A549 (cell line): ENCODE measurements at regions not wholly inside any gene's neighbourhood (a gene's known extent, or its start where the extent isn't known, plus 50 kb on each side); places are given as distances from the start of the nearest gene placed in this dataset.
A peak's percentile ranks its signal among the peaks of the same experiment; 100 is the strongest.

Experiments
- ATAC-seq, 2 experiments: fragments of 200-7000 bp in 1 of 2; fragments of >200 bp in 1 of 2; cut with Nextera tagmentation in 1 of 2; cut with Tn5 transposase in 1 of 2; 3 replicates each; pipeline versions ENCODE4 v1.8.0 to v1.9.1; 2018 to 2020; ENCODE audit warnings: mild to moderate bottlenecking in 1 of 2, moderate library complexity in 1 of 2
- CTCF ChIA-PET: fragments of 300-600 bp; sonication (Branson Sonifier 250); formaldehyde crosslinking; extraction: SDS; loops from one replicate; lab custom pipeline; 2021; ENCODE audit warnings: antibody characterized with exemption, inconsistent platforms; lab: Yijun Ruan, JAX
- POLR2A ChIA-PET: fragments of 350-600 bp; formaldehyde crosslinking; extraction: SDS; loops from one replicate; lab custom pipeline; 2021; ENCODE audit warnings: antibody characterized with exemption, inconsistent platforms; lab: Yijun Ruan, JAX
- DNase-seq, 2 experiments: peaks; one replicate each; pipeline versions ENCODE4 v3.0.0 to v3.0.0-alpha.2; 2011 to 2016; ENCODE audit warnings: low read depth in 1 of 2, low spot score in 1 of 2
- FAIRE-seq: peaks from 2 replicates; lab custom pipeline; 2011; peaks lifted over from hg19 to GRCh38; lab: Jason Lieb, UNC
- H3K27ac ChIP-seq, 2 experiments: fragments of >200 bp; sonication (Bioruptor Twin); formaldehyde crosslinking; 3 replicates each; pipeline ENCODE4 v1.5.1; 2016 to 2017
- H3K4me1 ChIP-seq: fragments of >200 bp; sonication (Bioruptor Twin); formaldehyde crosslinking; 3 replicates; pipeline ENCODE4 v1.6.1; 2016
- H3K4me2 ChIP-seq: fragments of >200 bp; sonication (Bioruptor Twin); formaldehyde crosslinking; 3 replicates; pipeline ENCODE4 v1.6.1; 2016
- H3K4me3 ChIP-seq: fragments of >200 bp; sonication (Bioruptor Twin); formaldehyde crosslinking; 3 replicates; pipeline ENCODE4 v1.5.1; 2016
- H3K9me3 ChIP-seq: fragments of >200 bp; sonication (Bioruptor Twin); formaldehyde crosslinking; 3 replicates; pipeline ENCODE4 v1.6.1; 2016
- ATOH8 ChIP-seq: fragments of 250-450 bp; sonication (Bioruptor Pico); IDR thresholded peaks from 2 replicates; pipeline ENCODE4 v1.5.0; 2020; ENCODE audit warnings: low read depth, mild to moderate bottlenecking, moderate library complexity
- CEBPB ChIP-seq, 2 experiments: fragments of >200 bp in 1 of 2; sonication (Bioruptor Twin) in 1 of 2; formaldehyde crosslinking in 1 of 2; IDR thresholded peaks; 2 replicates each; pipeline ENCODE4 v1.6.1; 2012 to 2016
- CHD2 ChIP-seq: fragments of 150-350 bp; IDR thresholded peaks from 2 replicates; pipeline ENCODE4 v1.6.1; 2014; ENCODE audit warnings: low read length; ENCODE audit not compliant: partially characterized antibody
- CHD4 ChIP-seq: fragments of 200-600 bp; sonication (generic); IDR thresholded peaks from 2 replicates; pipeline ENCODE4 v1.6.1; 2016; ENCODE audit warnings: antibody characterized with exemption, mild to moderate bottlenecking, borderline replicate concordance
- EP300 ChIP-seq, 2 experiments: fragments of >200 bp; sonication (Bioruptor Twin); formaldehyde crosslinking; IDR thresholded peaks; 2 replicates in 1 of 2; 3 replicates in 1 of 2; pipeline ENCODE4 v1.6.1; 2016 to 2017
- FOSL2 ChIP-seq, 2 experiments: fragments of 450-650 bp in 1 of 2; fragments of >200 bp in 1 of 2; sonication (Bioruptor Twin) in 1 of 2; formaldehyde crosslinking; IDR thresholded peaks; 2 replicates each; pipeline versions ENCODE4 v1.5.0 to v1.6.1; 2016 to 2020; ENCODE audit warnings: mild to moderate bottlenecking in 1 of 2, moderate library complexity in 1 of 2
- GATA3 ChIP-seq: IDR thresholded peaks from 2 replicates; pipeline ENCODE4 v1.6.1; 2012; ENCODE audit warnings: borderline replicate concordance
- HDAC2 ChIP-seq: fragments of 200-600 bp; sonication (generic); IDR thresholded peaks from 2 replicates; pipeline ENCODE4 v1.6.1; 2016
- HES2 ChIP-seq: fragments of >200 bp; sonication (Bioruptor Twin); formaldehyde crosslinking; IDR thresholded peaks from 2 replicates; pipeline ENCODE4 v1.6.1; 2016
- KDM5A ChIP-seq: fragments of 200-600 bp; sonication (generic); IDR thresholded peaks from 2 replicates; pipeline ENCODE4 v1.6.1; 2016; ENCODE audit warnings: antibody characterized with exemption, mild to moderate bottlenecking
- MAFK ChIP-seq: fragments of 450-650 bp; IDR thresholded peaks from 2 replicates; pipeline ENCODE4 v1.6.1; 2014; ENCODE audit not compliant: partially characterized antibody
- MAX ChIP-seq: IDR thresholded peaks from 2 replicates; pipeline ENCODE4 v1.6.1; 2012
- PBX3 ChIP-seq: IDR thresholded peaks from 2 replicates; pipeline ENCODE4 v1.6.1; 2012
- POLR2A ChIP-seq: IDR thresholded peaks from 2 replicates; pipeline ENCODE4 v1.6.1; 2012; ENCODE audit warnings: mild to moderate bottlenecking, low read length
- RAD21 ChIP-seq, 2 experiments: fragments of >200 bp in 1 of 2; sonication (Bioruptor Twin) in 1 of 2; formaldehyde crosslinking in 1 of 2; IDR thresholded peaks in 1 of 2; conservative IDR thresholded peaks in 1 of 2; 2 replicates in 1 of 2; 3 replicates in 1 of 2; pipeline ENCODE4 v1.6.1; 2012 to 2018; ENCODE audit warnings: inconsistent platforms in 1 of 2
- RARB ChIP-seq: fragments of 250-450 bp; sonication (Bioruptor Pico); IDR thresholded peaks from 2 replicates; pipeline ENCODE4 v1.8.0; 2021; ENCODE audit warnings: mild to moderate bottlenecking, moderate library complexity
- REST ChIP-seq: fragments of 200-600 bp; sonication (generic); IDR thresholded peaks from 2 replicates; pipeline ENCODE4 v1.6.1; 2016; ENCODE audit warnings: antibody characterized with exemption, mild to moderate bottlenecking, moderate library complexity
- RFX5 ChIP-seq: fragments of 450-650 bp; IDR thresholded peaks from 2 replicates; pipeline ENCODE4 v1.7.1; 2014; ENCODE audit warnings: antibody characterized with exemption, mild to moderate bottlenecking, moderate library complexity
- RNF2 ChIP-seq: fragments of 200-600 bp; sonication (generic); IDR thresholded peaks from 2 replicates; pipeline ENCODE4 v1.6.1; 2016; ENCODE audit warnings: low read depth, mild to moderate bottlenecking, antibody characterized with exemption, moderate library complexity, borderline replicate concordance
- SREBF2 ChIP-seq: fragments of 450-650 bp; IDR thresholded peaks from 2 replicates; pipeline ENCODE4 v1.6.1; 2014; ENCODE audit warnings: mild to moderate bottlenecking, moderate library complexity
- TFCP2L1 ChIP-seq: fragments of 250-450 bp; sonication (Bioruptor Pico); IDR thresholded peaks from 2 replicates; pipeline ENCODE4 v1.5.0; 2021; ENCODE audit warnings: mild to moderate bottlenecking
- TP53 ChIP-seq: fragments of 250-450 bp; sonication (Bioruptor Pico); IDR thresholded peaks from 2 replicates; pipeline ENCODE4 v1.5.0; 2021; ENCODE audit warnings: mild to moderate bottlenecking, moderate library complexity
- USF2 ChIP-seq: fragments of 450-650 bp; IDR thresholded peaks from 2 replicates; pipeline ENCODE4 v1.6.1; 2014; ENCODE audit warnings: antibody characterized with exemption
- ZC3H11A ChIP-seq: fragments of 450-650 bp; IDR thresholded peaks from 2 replicates; pipeline ENCODE4 v1.6.1; 2014; ENCODE audit warnings: antibody characterized with exemption, mild to moderate bottlenecking
- ZNF302 ChIP-seq: fragments of 250-450 bp; sonication (Bioruptor Pico); IDR thresholded peaks from 2 replicates; pipeline ENCODE4 v1.9.0; 2021; ENCODE audit warnings: inconsistent platforms, mild to moderate bottlenecking, moderate library complexity
- ZSCAN20 ChIP-seq: fragments of 250-450 bp; sonication (Bioruptor Pico); IDR thresholded peaks from 2 replicates; pipeline ENCODE4 v1.8.0; 2022; ENCODE audit warnings: mild to moderate bottlenecking, moderate library complexity
- WGBS: methylation state at CpG from one replicate; pipeline ENCODE4 v1.1.6; 2017; ENCODE audit errors: missing lambda C conversion rate; 5-methylcytosine and 5-hydroxymethylcytosine counted together

GRCh38 chr18:68033466-68033865 is 516.9 kb upstream of the DSEL start:
- Histone ChIP-seq H3K4me1 (no peaks in the 10 kb centered on the region), H3K4me3 (no peak overlapping the region), H3K9me3 (no peaks in the 10 kb centered on the region), H3K27ac (no peak overlapping the region), H3K4me2 (no peak overlapping the region)
- FAIRE-seq, result no peak
- 24% methylated on average over 5 of the region's 5 CpGs for WGBS
- ChIA-PET CTCF (no interaction called here), POLR2A (no interaction called here)
- no peak for DNase-seq
- ATAC-seq, result no peak
- TF ChIP-seq POLR2A, result no peak
- TF ChIP-seq USF2, result no peak
- no peak for TF ChIP-seq RFX5
- no peak for TF ChIP-seq RAD21 (conservative IDR thresholded peaks at IDR 0.05 in 1 of 2, IDR thresholded peaks at IDR 0.05 in 1 of 2)
- TF ChIP-seq ZC3H11A, result no peak
- no peak for TF ChIP-seq CEBPB (IDR thresholded peaks at IDR 0.05)
- TF ChIP-seq EP300 (IDR thresholded peaks at IDR 0.05), result no peak
- no peak for TF ChIP-seq REST
- no peak for TF ChIP-seq PBX3
- TF ChIP-seq CHD2, result no peak
- no peak for TF ChIP-seq RNF2
- no peak for TF ChIP-seq HDAC2
- no peak for TF ChIP-seq CHD4

GRCh38 chr18:68024716-68025115 is 508.2 kb upstream of the DSEL start:
- Histone ChIP-seq H3K4me1 (no peaks in the 10 kb centered on the region), H3K4me3 (no peak overlapping the region)
- no peak for DNase-seq
- TF ChIP-seq TFCP2L1 (no peak), MAX (no peak), RNF2 (no peak)
- TF ChIP-seq, all 56 proteins: peak for 0
- ATAC-seq (no peak), FAIRE-seq (no peak)
- ChIA-PET CTCF (no interaction called here), POLR2A (no interaction called here)
- H3K9me3 ChIP-seq, result no peaks in the 10 kb centered on the region
- 29% methylated on average over 4 of the region's 4 CpGs for WGBS
- no peak overlapping the region for H3K4me2 ChIP-seq
- no peak overlapping the region for H3K27ac ChIP-seq

- no peak overlapping the region for H3K4me2 ChIP-seq
- ATAC-seq (no peak), FAIRE-seq (no peak), DNase-seq (peak in 1 of 2 experiments; percentile 7)
- CTCF ChIA-PET, result no interaction called here
- H3K9me3 ChIP-seq, result no peaks in the 10 kb centered on the region
- 10% methylated on average over 5 of the region's 8 CpGs for WGBS
- no peak overlapping the region for H3K4me3 ChIP-seq
- TF ChIP-seq KDM5A (no peak), CHD4 (no peak), RARB (CRISPR knock-in tag) (no peak), RFX5 (no peak), GATA3 (no peak), ZSCAN20 (no peak), ZNF302 (CRISPR knock-in tag) (no peak), RAD21 (conservative IDR thresholded peaks at IDR 0.05 in 1 of 2, IDR thresholded peaks at IDR 0.05 in 1 of 2) (no peak), FOSL2 (IDR thresholded peaks at IDR 0.05) (no peak), FOSL2 (CRISPR knock-in tag; IDR thresholded peaks at IDR 0.05) (no peak), ATOH8 (CRISPR knock-in tag) (no peak), MAFK (no peak), SREBF2 (no peak), TP53 (CRISPR knock-in tag) (no peak), HES2 (no peak)
- POLR2A ChIA-PET, result no interaction called here
- H3K4me1 ChIP-seq, result no peaks in the 10 kb centered on the region
- no peak overlapping the region for H3K27ac ChIP-seq
Measured at GRCh38 chr18:68017385-68017784, 500.9 kb upstream of the DSEL start.
